HG02798 (cell line): ENCODE measurements at regions not wholly inside any gene's neighbourhood (a gene's known extent, or its start where the extent isn't known, plus 50 kb on each side); places are given as distances from the start of the nearest gene placed in this dataset.

Experiments
- ATAC-seq: cut with Tn5 transposase; IDR thresholded peaks from one replicate; pipeline ENCODE4 v1.9.1; 2021; ENCODE audit warnings: mild to moderate bottlenecking; ENCODE audit not compliant: unreplicated experiment, poor library complexity

GRCh38 chr15:95375281-95375680 is 955.2 kb upstream of the NR2F2 start:
- ATAC-seq: no peak

GRCh38 chr15:95377258-95377852 is 953.1 kb upstream of the NR2F2 start:
- no peak for ATAC-seq

DNA sequence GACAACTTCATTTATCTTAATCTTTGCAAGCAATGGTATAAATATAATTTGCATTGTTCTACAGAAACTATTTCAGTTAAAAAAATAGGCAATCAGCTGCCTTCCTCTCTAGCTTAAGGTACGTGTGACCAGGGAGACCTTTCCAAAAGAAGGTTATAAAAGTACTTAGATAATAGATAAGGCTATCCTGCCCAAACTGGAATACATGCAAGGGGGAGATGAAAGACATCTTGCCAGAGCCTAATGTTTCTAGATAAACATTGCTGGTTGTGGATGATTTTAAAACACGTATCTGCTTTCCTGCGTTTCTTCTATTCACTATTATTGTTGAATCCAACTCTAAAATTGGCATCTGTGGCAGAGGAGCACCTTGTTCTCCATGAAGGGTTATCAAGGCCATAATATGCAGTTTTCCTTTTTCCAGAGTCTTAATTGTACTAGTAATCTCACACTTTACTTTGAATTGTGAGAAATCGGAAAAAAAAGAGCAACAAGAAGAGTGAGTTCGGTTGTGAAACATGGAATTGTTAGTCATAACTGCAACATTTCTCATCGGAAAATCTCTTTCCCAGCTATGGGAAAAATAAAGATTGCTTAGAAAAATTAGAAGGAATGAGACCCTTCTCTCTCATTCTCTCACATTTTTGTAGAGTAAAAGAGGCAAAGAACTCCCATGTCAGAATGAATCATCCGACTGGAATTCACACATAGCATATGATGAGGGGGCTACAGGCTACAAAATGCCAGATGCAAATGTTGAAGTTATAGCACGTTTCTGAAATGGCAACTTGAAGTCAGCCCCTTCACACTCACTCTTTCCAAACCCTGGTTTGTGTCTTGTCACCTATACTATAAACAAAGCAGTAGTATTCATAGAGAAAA is 936.1 kb upstream of the NR2F2 start:
- ATAC-seq: no peak

DNA sequence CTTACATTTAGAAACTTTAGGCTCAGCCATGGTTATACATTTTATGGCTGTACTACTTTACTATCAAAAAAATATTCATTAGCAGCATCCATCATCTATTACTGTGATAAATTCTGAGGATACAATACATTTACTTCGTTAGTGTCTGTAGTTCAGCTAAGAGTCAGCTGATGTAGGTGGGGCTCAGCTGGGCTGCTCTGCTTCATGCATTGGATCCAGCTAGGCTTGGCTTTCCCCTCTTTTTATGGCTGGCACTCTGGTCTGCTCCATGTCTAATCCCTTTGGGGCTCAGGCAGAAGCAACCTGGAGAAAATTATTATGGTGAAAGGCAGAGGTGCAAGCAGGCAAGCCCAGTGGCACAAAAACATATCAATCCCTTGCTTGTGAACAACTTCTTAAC is 930.1 kb upstream of the NR2F2 start:
- no peak for ATAC-seq

- ATAC-seq: no peak
Observed at GRCh38 chr15:95401587-95401986, 928.9 kb upstream of the NR2F2 start.

DNA sequence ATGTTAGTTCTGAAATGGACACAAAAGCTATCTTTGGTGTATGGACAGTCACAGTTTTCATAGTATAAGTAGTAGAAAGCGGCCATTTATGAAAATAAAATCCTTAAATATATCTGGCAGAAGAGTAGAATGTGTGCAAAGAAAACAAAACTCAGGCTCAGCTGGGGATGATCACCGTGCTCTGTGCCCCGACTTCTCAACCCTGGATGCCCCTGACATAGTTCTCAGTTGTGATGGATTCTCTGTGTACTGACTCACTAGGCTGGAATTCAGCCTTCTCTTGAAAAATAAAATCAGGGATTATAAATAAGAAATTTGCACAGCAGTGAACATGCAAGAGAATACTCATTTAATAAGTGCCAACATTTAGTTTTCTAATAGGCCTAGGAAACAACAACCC is 925.1 kb upstream of the NR2F2 start:
- ATAC-seq: no peak

GRCh38 chr15:95407534-95407933 is 923.0 kb upstream of the NR2F2 start:
- no peak for ATAC-seq

GRCh38 chr15:95409211-95409610 is 921.3 kb upstream of the NR2F2 start:
- no peak for ATAC-seq

GRCh38 chr15:95409626-95410310 is 920.7 kb upstream of the NR2F2 start:
- no peak for ATAC-seq

GRCh38 chr15:95410757-95411156 is 919.7 kb upstream of the NR2F2 start:
- no peak for ATAC-seq

DNA sequence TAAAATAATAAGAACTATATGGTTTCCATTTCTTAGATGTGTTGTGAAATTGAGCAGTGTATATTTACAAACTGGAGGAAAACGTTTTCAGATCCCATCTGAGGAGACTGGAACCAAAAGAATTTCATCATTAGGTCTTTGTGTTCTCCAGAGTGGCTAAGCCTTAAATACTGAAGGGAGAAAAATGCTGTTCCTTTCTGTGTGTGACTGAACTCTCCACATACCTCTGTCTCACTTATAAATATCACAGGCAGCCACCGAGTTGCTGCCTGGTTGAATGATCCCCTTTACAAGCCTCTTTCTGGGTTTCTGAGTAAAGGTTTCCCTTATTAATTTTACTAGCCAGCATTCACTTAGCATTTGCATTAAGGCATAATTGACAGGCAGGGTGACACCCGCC is 913.9 kb upstream of the NR2F2 start:
- ATAC-seq: no peak

- no peak for ATAC-seq
Observed at GRCh38 chr15:95417761-95418160, 912.7 kb upstream of the NR2F2 start.

DNA sequence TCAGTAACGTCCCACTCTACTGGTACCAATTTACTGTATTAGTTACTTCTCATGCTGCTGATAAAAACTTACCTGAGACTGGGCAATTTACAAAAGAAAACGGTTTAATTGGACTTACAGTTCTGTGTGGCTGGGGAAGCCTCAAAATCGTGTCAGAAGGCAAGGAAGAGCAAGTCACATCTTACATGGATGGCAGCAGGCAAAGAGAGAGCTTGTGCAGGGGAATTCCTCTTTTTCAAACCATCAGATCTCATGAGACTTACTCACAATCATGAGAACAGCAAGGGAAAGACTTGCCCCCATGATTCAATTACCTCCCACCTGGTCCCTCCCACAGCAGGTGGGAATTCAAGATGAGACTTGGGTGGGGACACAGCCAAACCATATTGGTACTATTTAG is 908.2 kb upstream of the NR2F2 start:
- no peak for ATAC-seq

DNA sequence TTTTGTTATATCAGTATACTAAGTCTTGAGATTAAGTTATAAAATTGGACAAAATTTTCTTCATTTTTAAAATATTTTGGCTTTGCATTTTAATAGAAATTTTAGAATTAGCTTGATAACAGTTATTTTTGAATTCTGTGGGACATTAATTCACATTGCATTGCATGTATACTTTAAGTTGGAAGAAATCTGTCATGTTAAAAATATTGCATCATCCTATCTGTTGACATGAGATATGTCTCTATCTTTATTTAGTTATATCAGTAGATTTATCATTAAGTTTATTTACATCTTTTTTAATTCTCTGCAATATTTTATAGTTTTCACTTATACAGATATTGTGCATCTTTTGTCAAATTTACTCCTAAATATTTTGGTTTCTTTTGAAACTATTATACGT is 904.6 kb upstream of the NR2F2 start:
- ATAC-seq: no peak

- ATAC-seq: no peak
Observed at GRCh38 chr15:95429345-95429744, 901.2 kb upstream of the NR2F2 start.

GRCh38 chr15:95431518-95431917 is 899.0 kb upstream of the NR2F2 start:
- ATAC-seq: no peak

DNA sequence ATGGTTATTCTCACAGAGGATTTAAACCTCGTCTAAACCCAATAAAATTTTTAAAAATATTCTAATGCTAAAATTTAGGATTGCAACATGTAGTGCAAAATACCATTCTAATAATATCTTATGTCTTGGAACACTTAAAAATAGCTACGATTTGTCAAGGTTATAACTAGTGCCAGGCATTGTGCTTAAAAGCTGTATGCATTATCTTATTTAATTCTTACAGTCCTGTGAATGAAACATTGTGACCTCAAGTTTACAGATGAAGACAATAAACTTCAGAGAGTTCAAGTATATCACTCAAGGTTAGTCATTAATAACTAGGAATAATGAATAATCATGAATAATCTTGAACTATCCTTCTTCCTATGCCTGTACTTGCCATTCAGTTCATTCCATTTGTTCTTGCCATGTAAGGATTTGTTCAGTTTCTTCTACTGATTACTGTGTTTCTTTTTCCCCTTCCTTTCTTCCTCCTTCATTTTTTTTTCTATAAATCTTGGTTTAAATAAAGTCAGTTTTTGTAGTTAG is 897.6 kb upstream of the NR2F2 start:
- no peak for ATAC-seq

- no peak for ATAC-seq
Observed at GRCh38 chr15:95439922-95440376, 890.6 kb upstream of the NR2F2 start.

- no peak for ATAC-seq
Observed at GRCh38 chr15:95440712-95441111, 889.8 kb upstream of the NR2F2 start.

GRCh38 chr15:95442107-95442719 is 888.3 kb upstream of the NR2F2 start:
- no peak for ATAC-seq

DNA sequence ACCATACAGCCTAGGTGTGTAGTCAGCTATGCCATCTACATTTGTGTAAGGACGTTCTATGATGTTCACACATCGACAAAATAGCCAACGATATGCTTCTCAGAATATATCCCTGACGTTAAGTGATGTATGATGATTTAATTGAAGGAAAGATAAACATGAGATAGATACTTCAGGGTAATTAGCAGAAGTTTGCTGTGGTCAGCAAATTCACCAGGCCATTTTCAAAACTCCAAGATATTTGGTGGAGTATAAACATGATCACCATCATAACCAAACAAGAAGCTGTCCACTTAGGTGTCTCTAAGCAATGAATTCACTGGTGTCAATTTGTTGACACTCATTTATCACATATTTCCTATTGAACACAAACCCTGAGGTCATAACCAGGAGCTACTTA is 885.6 kb upstream of the NR2F2 start:
- no peak for ATAC-seq
